ENCODE measurements at regions not wholly inside any gene's neighbourhood (a gene's known extent, or its start where the extent isn't known, plus 50 kb on each side); places are given as distances from the start of the nearest gene placed in this dataset.

GRCh38 chr5:21173036-21173435, 1185.0 kb upstream of the CDH18 start:
- Histone ChIP-seq H3K27me3 (ENCODE audit: insufficient read depth, poor library complexity, severe bottlenecking) (no peaks in the 10 kb centered on the region), H3K4me1 (ENCODE audit: insufficient read depth, poor library complexity, severe bottlenecking) (peaks cover 3% of the 10 kb centered on the region), H3K9me3 (ENCODE audit: severe bottlenecking) (no peaks in the 10 kb centered on the region), H3K27ac (ENCODE audit: poor library complexity, severe bottlenecking) (no peak overlapping the region), H3K36me3 (ENCODE audit: low read depth) (no peaks in the 10 kb centered on the region), H3K4me3 (ENCODE audit: severe bottlenecking) (no peak overlapping the region)
- no peak for TF ChIP-seq CTCF (IDR thresholded peaks at IDR 0.05; ENCODE audit: poor library complexity, severe bottlenecking)
- no peak for ATAC-seq (ENCODE audit: low read depth)
- DNase-seq (ENCODE audit: low spot score), result no peak

- DNase-seq (ENCODE audit: low spot score) (no peak), ATAC-seq (ENCODE audit: low read depth) (no peak)
- Histone ChIP-seq H3K9me3 (ENCODE audit: severe bottlenecking) (no peaks in the 10 kb centered on the region), H3K27me3 (ENCODE audit: insufficient read depth, poor library complexity, severe bottlenecking) (no peaks in the 10 kb centered on the region), H3K4me3 (ENCODE audit: severe bottlenecking) (no peak overlapping the region), H3K4me1 (ENCODE audit: insufficient read depth, poor library complexity, severe bottlenecking) (peaks cover 3% of the 10 kb centered on the region), H3K36me3 (ENCODE audit: low read depth) (no peaks in the 10 kb centered on the region), H3K27ac (ENCODE audit: poor library complexity, severe bottlenecking) (no peak overlapping the region)
- no peak for TF ChIP-seq CTCF (IDR thresholded peaks at IDR 0.05; ENCODE audit: poor library complexity, severe bottlenecking)
Observed at GRCh38 chr5:21171038-21171437, 1183.0 kb upstream of the CDH18 start.

GRCh38 chr5:21168557-21168956, 1180.6 kb upstream of the CDH18 start:
- Histone ChIP-seq H3K4me3 (ENCODE audit: severe bottlenecking) (no peak overlapping the region), H3K9me3 (ENCODE audit: severe bottlenecking) (no peaks in the 10 kb centered on the region), H3K27me3 (ENCODE audit: insufficient read depth, poor library complexity, severe bottlenecking) (no peaks in the 10 kb centered on the region), H3K27ac (ENCODE audit: poor library complexity, severe bottlenecking) (no peak overlapping the region), H3K4me1 (ENCODE audit: insufficient read depth, poor library complexity, severe bottlenecking) (peaks cover 3% of the 10 kb centered on the region), H3K36me3 (ENCODE audit: low read depth) (no peaks in the 10 kb centered on the region)
- no peak for ATAC-seq (ENCODE audit: low read depth)
- no peak for DNase-seq (ENCODE audit: low spot score)
- TF ChIP-seq CTCF (IDR thresholded peaks at IDR 0.05; ENCODE audit: poor library complexity, severe bottlenecking), result no peak

- no peaks in the 10 kb centered on the region for H3K4me1 ChIP-seq (ENCODE audit: insufficient read depth, poor library complexity, severe bottlenecking)
- ATAC-seq (ENCODE audit: low read depth) (no peak), DNase-seq (ENCODE audit: low spot score) (no peak)
- H3K4me3 ChIP-seq (ENCODE audit: severe bottlenecking), result no peak overlapping the region
- no peak for TF ChIP-seq CTCF (IDR thresholded peaks at IDR 0.05; ENCODE audit: poor library complexity, severe bottlenecking)
- H3K27me3 ChIP-seq (ENCODE audit: insufficient read depth, poor library complexity, severe bottlenecking), result no peaks in the 10 kb centered on the region
- H3K27ac ChIP-seq (ENCODE audit: poor library complexity, severe bottlenecking), result no peak overlapping the region
- no peaks in the 10 kb centered on the region for H3K9me3 ChIP-seq (ENCODE audit: severe bottlenecking)
- H3K36me3 ChIP-seq (ENCODE audit: low read depth), result no peaks in the 10 kb centered on the region
Observed at GRCh38 chr5:21165344-21165743, 1177.3 kb upstream of the CDH18 start.

- Histone ChIP-seq H3K36me3 (ENCODE audit: low read depth) (no peaks in the 10 kb centered on the region), H3K27me3 (ENCODE audit: insufficient read depth, poor library complexity, severe bottlenecking) (no peaks in the 10 kb centered on the region), H3K4me1 (ENCODE audit: insufficient read depth, poor library complexity, severe bottlenecking) (peaks cover 7% of the 10 kb centered on the region), H3K4me3 (ENCODE audit: severe bottlenecking) (no peak overlapping the region), H3K27ac (ENCODE audit: poor library complexity, severe bottlenecking) (no peak overlapping the region), H3K9me3 (ENCODE audit: severe bottlenecking) (no peaks in the 10 kb centered on the region)
- ATAC-seq (ENCODE audit: low read depth), result no peak
- no peak for TF ChIP-seq CTCF (IDR thresholded peaks at IDR 0.05; ENCODE audit: poor library complexity, severe bottlenecking)
- DNase-seq (ENCODE audit: low spot score), result no peak
Observed at GRCh38 chr5:21164425-21164824, 1176.4 kb upstream of the CDH18 start.

All from RWPE2 (cell line).